Heart right ventricle (tissue), 16 donors: ENCODE measurements at regions not wholly inside any gene's neighbourhood (a gene's known extent, or its start where the extent isn't known, plus 50 kb on each side); places are given as distances from the start of the nearest gene placed in this dataset.
A peak's percentile ranks its signal among the peaks of the same experiment; 100 is the strongest.
"Not testable (repeated sequence)": the region's sequence is repeated elsewhere in the genome, so short reads cannot be mapped to it uniquely, and the experiment has no call there.

Source experiments
- ATAC-seq, 8 donors: fragments of 200-7000 bp; cut with Tn5 transposase; one replicate each; pipeline ENCODE4 v1.9.1; 2020; ENCODE audit warnings: mild to moderate bottlenecking in 8 of 8, moderate library complexity in 8 of 8, moderate number of reproducible peaks in 1 of 8
- DNase-seq, 2 donors: peaks; one replicate each; pipeline ENCODE4 v3.0.0-alpha.2; 2020
- H3K27ac ChIP-seq, 10 donors: fragments of 200-600 bp; sonication (generic) in 2 of 10; one replicate each; pipeline versions ENCODE4 v1.5.0 to v1.8.0; 2020 to 2022; ENCODE audit warnings: mild to moderate bottlenecking in 3 of 10
- H3K27me3 ChIP-seq, 7 donors: fragments of 200-600 bp; one replicate each; pipeline ENCODE4 v1.8.0; 2021 to 2022; ENCODE audit warnings: mild to moderate bottlenecking in 2 of 7
- H3K36me3 ChIP-seq, 9 donors: fragments of 200-600 bp; sonication (generic) in 1 of 9; one replicate each; pipeline versions ENCODE4 v1.5.0 to v1.8.0; 2020 to 2022; ENCODE audit warnings: mild to moderate bottlenecking in 2 of 9
- H3K4me1 ChIP-seq, 9 donors: fragments of 200-600 bp; sonication (generic) in 1 of 9; one replicate each; pipeline versions ENCODE4 v1.5.0 to v1.8.0; 2020 to 2022; ENCODE audit warnings: mild to moderate bottlenecking in 4 of 9
- H3K4me3 ChIP-seq, 10 donors: fragments of 200-600 bp; sonication (generic) in 2 of 10; one replicate each; pipeline versions ENCODE4 v1.5.0 to v1.8.0; 2020 to 2022; ENCODE audit warnings: mild to moderate bottlenecking in 7 of 10, moderate library complexity in 2 of 10
- H3K9me3 ChIP-seq, 11 donors: fragments of 200-600 bp in 10 of 11; sonication (generic) in 2 of 11; one replicate each; pipeline versions ENCODE4 v1.5.0 to v1.8.0; 2013 to 2022; ENCODE audit warnings: mild to moderate bottlenecking in 2 of 11, control low read depth in 1 of 11, moderate library complexity in 1 of 11
- CTCF ChIP-seq, 9 donors: fragments of 200-600 bp; sonication (generic) in 2 of 9; IDR thresholded peaks; one replicate each; pipeline versions ENCODE4 v1.5.0 to v1.8.0; 2021 to 2022; ENCODE audit warnings: antibody characterized with exemption in 9 of 9, mild to moderate bottlenecking in 5 of 9, moderate library complexity in 1 of 9
- WGBS, 2 donors: extraction: QIAGEN DNeasy Blood & Tissue Kit; methylation state at CpG; one replicate each; pipeline ENCODE4 v1.1.7; 2013; ENCODE audit warnings: inconsistent platforms in 1 of 2; 5-methylcytosine and 5-hydroxymethylcytosine counted together
- intact Hi-C, 10 donors: fragments of 100-400 bp; cut with DNase I; formaldehyde crosslinking; loops; one replicate each; pipeline versions ENCODE4 v1.11.1 to v1.14.2; 2022
- donor health status: Arrhythmogenic right ventricular cardiomyopathy.
- donor health status: ischemic (EF 13 %, LVEDD 7.1; RV severe dilation, severe dysfunction).
- donor health status: healthy with polysubstance abuse.
- donor health status: DM: no; HTN: yes; CAD: no.
- donor health status: DM: no; HTN: no; CAD: no.
- donor health status: ischemic (EF 25% LVEDD 6.9; RV normal size, moderate dysfunction).
- donor health status: ischemic (EF 25% LVEDD 5.7; RV mildly dilated, moderate dysfunction).
- donor health status: healthy.
- donor health status: DM: yes; HTN: yes; CAD: no.
- donor health status: Ischemic cardiomyopathy.
- donor health status: ischemic (EF 35%, LVEDD 5.7; RV mildly dilated, moderate dysfunction).
- donor health status: nonischemic (EF 11% LVEDD 7.7; RV severe dilation, severe dysfunction).
- donor health status: DM: yes; HTN: yes; CAD: no.
- donor health status: PGD.
- donor health status: ischemic (EF 29% LVEDD 5.4; RV normal size, mild dysfunction).
- donor health status: nonischemic (EF 23%, LVEDD 6.1; RV moderate dilation, normal function).

- WGBS, 2 donors = 23 to 43% methylated on average over 31 to 38 of the region's 38 CpGs
- Histone ChIP-seq H3K4me3 (no peak overlapping the region), H3K27me3 (peaks cover 0 to 91% (median 32%) of the 10 kb centered on the region in 7 donors), H3K9me3 (peaks cover 0 to 6% (median 0%) of the 10 kb centered on the region in 11 donors), H3K27ac (no peak overlapping the region), H3K4me1 (no peaks in the 10 kb centered on the region), H3K36me3 (no peaks in the 10 kb centered on the region)
- ATAC-seq = no peak
- TF ChIP-seq CTCF (IDR thresholded peaks at IDR 0.05) = peak in 1 of 9 donors; percentile 6
- no peak for DNase-seq
- intact Hi-C loops = no loop called here
Observed at GRCh38 chr20:29427201-29428060, 1830.0 kb upstream of the DEFB115 start.

- Histone ChIP-seq H3K4me3 (no peak overlapping the region), H3K36me3 (no peaks in the 10 kb centered on the region), H3K27me3 (peaks cover 0 to 66% (median 28%) of the 10 kb centered on the region in 7 donors), H3K9me3 (peaks cover 0 to under 1% (median 0%) of the 10 kb centered on the region in 11 donors), H3K4me1 (no peaks in the 10 kb centered on the region), H3K27ac (no peak overlapping the region)
- WGBS, 2 donors = 16 to 26% methylated on average over 34 to 40 of the region's 43 CpGs
- intact Hi-C loops = no loop called here
- ATAC-seq (no peak), DNase-seq (no peak)
- no peak for TF ChIP-seq CTCF (IDR thresholded peaks at IDR 0.05)
Observed at GRCh38 chr20:29430531-29430930, 1826.9 kb upstream of the DEFB115 start.

GRCh38 chr20:29440721-29441120 lies 1816.7 kb upstream of the DEFB115 start:
- H3K9me3 ChIP-seq, DNase-seq, H3K36me3 ChIP-seq, H3K4me3 ChIP-seq, H3K27ac ChIP-seq, H3K4me1 ChIP-seq, ATAC-seq, intact Hi-C loops: not testable (repeated sequence)
- WGBS, 2 donors = 58 to 61% methylated on average over 3 of the region's 3 CpGs
- H3K27me3 ChIP-seq = peaks cover 0 to 16% (median 0%) of the 10 kb centered on the region in 7 donors

- H3K36me3 ChIP-seq, ATAC-seq, H3K4me1 ChIP-seq, H3K27ac ChIP-seq, H3K9me3 ChIP-seq, intact Hi-C loops: not testable (repeated sequence)
- peak; percentile 56 to 84 (median 71) for TF ChIP-seq CTCF (IDR thresholded peaks at IDR 0.05)
- Histone ChIP-seq H3K4me3 (peak overlapping the region in 2 of 10 donors; percentile 18 to 25), H3K27me3 (peaks cover 0 to 29% (median 5%) of the 10 kb centered on the region in 7 donors)
- WGBS, 2 donors = 13 to 20% methylated on average over 7 of the region's 7 CpGs
- peak in 1 of 2 donors; percentile 36 for DNase-seq
Observed at GRCh38 chr20:29443206-29443781, 1814.2 kb upstream of the DEFB115 start.
